HG03469 (cell line): ENCODE measurements at regions not wholly inside any gene's neighbourhood (a gene's known extent, or its start where the extent isn't known, plus 50 kb on each side); places are given as distances from the start of the nearest gene placed in this dataset.

Source experiments
- ATAC-seq: cut with Tn5 transposase; IDR thresholded peaks from one replicate; pipeline ENCODE4 v1.9.1; 2021; ENCODE audit warnings: mild to moderate bottlenecking, moderate library complexity, moderate number of reproducible peaks; ENCODE audit not compliant: unreplicated experiment

DNA sequence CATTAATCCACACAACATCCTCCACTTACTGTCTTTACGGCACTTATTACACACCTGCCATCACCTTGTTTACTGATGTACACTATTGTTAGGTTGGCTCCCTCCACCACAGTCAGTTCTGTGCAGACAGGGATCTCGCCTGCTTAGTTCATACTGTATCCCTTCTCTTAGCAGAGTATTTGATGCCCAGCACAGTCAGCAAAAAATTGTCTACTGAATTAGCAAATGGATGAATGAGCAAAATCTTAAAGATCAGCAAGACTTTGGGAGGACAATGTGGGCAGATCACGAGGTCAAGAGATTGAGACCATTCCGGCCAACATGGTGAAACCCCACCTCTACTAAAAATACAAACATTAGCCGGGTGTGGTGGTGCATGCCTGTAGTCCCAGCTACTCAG is 109.8 kb upstream of the ATXN1 start:
- ATAC-seq = no peak

DNA sequence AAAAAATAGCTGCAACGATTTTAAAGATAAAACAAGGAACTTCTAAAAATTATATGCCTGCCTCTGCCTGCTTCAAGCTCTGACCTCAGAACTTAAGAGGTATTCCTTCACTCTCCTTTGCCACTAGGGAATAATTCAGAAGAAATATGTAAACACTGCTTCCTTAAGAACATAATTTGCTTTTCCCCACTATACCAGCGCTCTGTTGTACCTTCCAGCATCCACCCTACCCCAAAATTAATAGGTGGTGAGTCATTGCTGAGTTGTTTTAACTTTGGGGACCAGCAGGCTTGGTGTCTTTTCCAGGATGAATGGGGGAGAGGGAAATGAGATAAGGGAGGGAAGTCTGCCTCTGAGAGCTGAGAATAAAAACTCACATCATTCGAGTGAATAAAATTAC is 107.7 kb upstream of the ATXN1 start:
- ATAC-seq = no peak

DNA sequence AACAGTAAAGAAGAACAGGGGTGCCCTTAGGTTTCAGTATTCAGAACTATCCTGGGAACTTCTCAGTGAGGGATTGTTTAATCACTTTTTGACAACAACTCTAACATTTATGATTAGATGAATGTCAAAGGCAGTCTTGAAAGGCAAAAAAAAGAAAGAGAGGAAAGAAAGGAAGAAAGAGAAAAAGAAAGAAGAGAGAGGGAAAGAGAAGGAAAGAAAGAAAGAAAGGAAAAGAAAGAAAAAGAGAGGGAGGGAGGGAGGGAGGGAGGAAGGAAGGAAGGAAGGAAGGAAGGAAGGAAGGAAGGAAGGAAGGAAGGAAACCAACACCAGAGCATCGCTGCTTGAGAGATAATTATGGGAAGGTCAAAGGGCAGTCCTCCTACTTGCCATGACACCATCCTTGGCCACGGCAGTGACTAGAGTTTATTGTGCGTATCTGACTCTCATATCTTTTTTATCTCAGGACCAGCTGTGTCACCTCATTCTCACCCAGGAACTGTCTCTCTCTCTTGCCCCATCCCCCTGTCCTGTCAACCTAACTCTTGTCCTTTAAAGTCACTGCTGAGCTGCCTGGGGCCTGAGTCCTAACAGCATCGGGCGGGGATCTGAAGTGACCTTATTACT is 96.8 kb upstream of the ATXN1 start:
- no peak for ATAC-seq

DNA sequence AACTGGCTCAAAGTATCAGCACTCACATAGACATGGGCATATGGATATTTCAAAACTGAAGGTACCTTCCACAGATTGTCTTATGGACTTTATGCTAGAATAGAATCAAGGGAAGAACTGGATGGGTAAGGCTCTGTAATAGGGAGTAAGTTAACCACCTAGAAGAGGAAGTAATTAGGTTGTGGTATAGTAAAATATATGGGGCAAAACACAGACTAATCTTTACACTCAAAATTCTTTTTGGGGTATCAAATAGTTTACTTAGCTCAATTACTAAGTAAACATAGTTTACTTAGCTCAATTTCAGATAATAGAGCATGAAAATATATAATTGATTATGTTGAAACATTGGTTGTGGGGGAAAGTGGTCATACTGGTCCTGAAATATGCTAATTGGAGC is 94.2 kb upstream of the ATXN1 start:
- no peak for ATAC-seq

DNA sequence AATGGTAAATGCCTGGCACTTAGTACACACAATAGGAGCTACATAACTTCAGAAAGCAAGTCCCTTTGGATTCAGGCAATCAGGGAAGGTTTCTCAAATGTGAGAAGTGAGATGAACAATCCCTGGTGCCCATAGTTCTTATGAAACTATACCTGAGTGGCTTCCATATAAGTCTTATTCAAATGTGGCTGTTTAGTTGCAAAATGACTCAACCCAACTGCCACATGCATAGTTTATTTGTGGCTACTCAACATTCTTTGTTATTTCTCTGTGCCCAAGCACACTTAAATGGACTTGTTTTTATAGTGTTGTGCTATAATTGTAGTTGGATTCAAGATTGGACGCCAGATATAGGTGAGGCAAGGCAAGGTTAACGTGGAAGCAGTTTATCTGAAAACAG is 93.7 kb upstream of the ATXN1 start:
- ATAC-seq = peak; percentile 73

DNA sequence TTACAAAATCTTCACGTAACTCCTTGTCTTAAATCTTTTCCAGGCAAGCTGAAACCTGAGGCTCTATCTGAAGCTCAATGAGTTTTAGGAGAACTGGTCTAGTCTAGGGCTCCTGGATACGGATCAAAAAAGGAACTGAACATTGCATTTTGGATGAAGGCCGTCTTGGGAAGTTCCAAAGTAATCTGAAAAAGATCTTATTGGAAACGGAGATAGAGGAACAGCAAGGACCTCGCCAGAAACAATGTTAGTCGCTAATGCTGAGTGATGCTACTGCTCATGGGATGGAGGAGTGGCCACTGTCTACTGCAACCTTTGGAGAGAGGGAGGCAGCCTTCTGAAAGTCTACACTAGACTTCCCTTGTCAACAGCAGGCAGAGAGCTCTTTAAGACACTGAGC is 91.4 kb upstream of the ATXN1 start:
- ATAC-seq = no peak

DNA sequence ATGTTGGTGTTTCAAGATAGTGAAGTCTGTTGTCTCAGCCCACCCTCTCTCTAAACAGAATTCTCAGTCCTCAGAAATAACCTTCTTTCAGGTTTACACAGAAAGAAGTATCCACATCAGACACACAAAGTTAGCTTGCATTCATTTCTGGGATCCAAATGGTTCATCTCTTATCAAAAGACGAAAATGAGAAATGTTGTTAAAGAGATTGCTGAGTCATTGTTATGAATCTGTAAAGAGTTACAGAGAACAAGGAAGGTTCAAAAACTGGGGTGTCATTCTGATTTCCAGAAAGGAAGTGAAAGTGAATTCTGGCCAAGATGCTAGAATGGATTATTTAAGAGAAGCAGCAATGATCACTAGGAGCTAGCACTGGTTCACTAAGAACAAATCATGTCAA is 90.5 kb upstream of the ATXN1 start:
- no peak for ATAC-seq

DNA sequence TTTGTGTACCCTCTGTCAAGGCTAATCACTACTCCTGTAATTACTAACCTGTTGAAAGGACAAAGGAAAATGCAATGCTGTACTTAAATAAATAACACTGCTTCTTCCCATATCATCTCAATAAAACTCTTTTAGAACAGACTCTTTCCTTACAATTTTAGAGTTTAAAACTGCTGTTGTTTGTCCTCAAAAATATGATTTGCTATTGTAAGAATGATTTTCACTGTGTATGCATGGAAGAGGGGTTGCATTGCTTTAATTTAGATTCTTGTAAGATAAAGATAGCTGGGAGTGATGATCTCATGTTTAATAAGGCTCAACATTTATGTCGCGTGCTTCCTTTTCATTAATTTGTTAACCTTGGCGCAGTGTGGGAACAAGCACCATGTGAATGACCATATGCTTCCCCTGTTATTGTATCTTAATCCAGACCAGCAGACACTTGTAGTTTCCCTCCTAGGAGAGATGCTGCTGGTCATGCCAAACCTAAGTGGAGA is 89.8 kb upstream of the ATXN1 start:
- ATAC-seq = no peak

DNA sequence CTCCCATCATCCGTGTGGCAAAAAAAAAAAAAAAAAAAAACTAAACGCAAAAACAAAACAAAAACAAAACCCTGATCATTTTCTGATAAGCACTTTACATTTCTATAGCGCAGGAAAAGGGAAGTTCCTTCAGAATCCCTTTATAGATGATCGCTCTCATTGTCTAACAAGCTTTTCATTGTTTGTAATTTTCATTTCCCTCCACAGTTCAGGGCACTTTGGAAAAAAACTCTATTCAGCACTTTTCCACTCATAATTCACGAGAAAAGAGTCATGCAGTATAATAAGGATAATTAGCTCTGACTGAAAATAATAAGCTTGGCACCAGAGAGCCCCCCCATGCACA is 89.4 kb upstream of the ATXN1 start:
- ATAC-seq = no peak

DNA sequence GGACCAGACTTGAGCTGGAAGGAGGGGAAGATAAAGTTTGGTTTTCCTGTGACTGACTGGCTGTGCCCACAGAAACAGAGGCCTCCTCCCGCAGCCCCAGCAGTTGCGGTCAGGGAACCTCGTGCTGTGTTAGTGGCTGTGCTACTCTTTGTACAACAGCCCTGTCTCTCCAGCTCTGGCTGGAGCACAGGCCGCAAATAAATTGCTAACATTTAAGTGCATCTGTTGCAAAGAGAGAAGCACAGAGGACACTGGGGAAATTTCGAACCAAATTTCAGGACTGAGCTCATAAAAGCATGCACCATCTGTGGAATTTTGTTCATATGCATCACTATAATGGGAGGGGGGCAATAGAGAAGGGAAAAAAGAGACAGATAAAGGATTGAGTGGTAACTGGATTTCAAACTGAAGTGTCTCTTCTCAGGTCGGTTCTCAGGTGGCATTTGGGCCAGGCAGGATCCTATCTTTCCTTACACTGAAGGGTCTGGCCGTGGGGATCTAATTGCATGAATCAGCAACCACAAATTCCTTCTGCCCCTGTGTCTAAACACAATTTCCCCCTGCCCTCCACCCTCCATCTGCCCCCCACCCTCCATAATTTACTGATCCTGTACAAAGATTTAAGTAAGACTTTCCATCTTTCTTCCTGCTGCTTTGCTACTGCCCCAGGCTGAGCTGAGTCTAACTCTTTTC is 88.9 kb upstream of the ATXN1 start:
- no peak for ATAC-seq

DNA sequence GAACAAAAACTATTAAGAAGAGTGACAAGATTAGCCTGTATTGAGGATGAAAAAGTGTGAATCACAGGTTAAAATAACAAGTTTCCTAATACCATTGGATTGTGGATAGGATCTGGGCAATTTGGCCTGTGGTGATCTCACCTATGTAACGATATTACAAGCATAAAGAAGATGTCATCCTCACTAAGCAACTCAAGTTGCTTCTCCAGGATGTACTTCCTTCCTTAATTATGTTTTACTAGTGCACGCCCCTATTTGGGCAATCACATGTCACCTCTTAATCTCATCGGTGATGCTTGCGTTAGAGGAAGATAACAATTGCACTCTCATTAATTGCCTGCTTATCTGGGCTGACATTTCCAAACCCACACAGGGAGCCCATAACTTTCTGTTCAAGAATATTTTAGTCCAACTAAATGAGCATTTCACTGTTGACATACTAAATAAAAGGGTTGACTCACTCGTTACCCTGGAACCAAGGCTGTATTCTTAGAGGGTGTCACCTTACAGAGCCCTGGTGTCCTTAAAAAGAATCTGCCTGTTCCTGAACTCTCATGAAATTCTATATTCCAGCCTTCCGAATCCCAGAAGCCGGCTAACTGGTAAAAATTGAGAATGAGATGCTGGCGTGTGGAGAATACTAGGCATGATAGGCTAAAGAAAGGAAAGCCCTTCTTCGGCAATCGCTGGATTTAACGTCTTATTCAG is 88.2 kb upstream of the ATXN1 start:
- no peak for ATAC-seq

DNA sequence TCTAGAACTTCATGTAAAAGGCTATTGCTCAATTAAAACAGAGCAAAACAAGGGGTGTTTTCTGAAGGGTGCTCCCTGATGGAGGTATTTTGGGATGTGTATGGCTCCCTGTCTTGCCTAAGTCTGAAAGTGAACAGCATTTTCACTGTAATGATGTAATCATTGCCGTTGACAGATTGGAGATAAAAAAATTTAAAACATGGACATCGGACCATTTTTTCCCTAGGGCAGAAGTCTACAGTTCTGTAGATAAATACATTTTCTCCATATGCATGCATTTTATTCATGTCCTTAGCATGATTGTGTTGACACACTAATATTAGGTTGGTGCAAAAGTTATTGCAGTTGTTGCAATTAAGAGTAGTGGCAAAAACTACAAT is 85.1 kb upstream of the ATXN1 start:
- no peak for ATAC-seq

DNA sequence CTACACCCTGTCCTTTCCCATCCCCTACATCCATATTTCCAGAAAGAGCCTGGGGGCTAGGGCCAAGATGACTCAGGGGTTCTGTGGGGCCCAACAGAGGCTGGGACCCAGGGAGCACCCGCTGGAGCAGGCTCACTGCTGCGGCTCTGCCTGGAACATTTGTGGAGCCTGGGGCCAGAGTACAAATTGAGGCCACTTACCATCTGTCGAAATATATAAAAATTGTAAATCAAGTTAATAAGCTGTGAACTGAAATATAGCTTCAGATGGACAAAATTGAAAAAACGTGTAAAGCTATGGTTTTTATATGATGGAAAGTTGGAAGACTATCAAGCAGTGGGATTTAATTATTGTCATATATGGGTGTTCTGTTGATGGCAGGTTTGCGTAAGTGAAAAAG is 82.9 kb upstream of the ATXN1 start:
- no peak for ATAC-seq

DNA sequence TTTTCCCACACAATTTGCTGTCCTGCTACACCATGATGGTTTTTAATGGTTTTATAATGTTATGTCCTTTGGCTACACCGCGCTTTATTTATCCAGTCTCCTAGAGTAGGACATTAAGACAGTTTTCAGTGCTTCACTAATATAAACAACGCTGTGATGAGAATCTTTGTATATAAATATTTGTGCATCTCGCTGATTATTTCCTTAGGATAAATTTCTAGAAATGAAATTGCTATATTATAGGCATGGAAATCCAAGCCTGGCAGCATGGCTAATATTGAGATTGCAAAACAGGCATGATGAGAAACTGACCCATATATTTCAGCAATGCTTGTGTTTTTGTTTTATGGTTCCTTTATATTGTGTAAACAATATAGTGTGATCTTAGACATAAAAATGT is 81.4 kb upstream of the ATXN1 start:
- ATAC-seq = no peak

DNA sequence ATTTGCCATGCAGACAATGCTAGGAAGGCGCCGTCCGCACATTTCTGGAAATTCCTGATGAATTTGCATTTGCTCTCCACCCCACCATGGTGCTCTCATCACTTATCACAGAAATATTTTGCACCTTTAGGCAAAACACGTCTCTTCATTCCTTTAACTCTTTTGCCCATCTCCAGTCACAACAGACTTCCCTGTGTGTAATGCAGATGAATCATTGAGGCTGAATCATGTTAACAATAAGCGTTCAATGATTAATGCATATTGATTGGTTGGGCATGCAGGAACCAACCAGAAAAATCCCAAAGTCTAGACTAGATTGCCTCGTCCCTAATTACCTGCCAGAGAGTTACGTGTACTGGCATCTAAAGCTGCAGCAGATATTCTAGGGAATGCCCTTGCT is 80.0 kb upstream of the ATXN1 start:
- ATAC-seq = no peak

DNA sequence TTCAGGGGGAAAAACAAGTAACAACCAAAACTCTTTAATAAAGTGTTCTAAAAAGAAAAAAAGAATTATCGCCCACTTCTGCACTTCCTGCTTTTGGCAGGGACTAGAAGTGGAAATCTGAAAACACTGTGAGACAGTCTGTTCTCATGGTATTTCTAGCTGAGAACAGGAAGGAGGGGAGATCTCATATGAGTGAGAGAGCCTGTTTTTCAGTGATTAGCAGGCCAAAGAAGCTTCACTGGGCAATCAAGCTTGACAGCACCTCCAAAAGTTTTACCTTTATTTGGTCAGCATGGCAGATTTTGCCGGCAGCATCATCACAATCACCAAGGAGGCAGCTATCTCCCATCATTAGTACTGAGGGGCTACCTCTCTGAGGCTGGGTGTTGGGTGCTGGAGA is 79.5 kb upstream of the ATXN1 start:
- peak; percentile 40 for ATAC-seq

DNA sequence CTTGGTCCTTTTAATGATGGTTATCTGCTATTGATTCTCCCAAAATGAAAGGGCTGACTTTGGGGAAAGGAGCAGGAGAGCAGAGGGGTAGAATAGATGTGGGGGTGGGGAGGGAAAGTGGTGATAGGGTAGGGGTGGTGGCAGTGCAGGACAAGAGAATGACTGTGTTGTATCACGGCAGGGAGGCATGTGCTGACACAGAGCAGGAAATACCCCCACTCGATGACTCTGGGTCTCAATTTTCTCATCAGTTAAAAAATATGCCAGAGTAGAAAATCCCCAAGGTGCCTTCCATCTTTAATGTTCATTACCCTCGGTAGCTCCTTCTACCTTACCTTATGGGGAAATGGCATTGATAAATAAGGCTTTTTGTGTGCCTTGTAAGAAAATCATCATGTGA is 79.0 kb upstream of the ATXN1 start:
- peak; percentile 9 for ATAC-seq

DNA sequence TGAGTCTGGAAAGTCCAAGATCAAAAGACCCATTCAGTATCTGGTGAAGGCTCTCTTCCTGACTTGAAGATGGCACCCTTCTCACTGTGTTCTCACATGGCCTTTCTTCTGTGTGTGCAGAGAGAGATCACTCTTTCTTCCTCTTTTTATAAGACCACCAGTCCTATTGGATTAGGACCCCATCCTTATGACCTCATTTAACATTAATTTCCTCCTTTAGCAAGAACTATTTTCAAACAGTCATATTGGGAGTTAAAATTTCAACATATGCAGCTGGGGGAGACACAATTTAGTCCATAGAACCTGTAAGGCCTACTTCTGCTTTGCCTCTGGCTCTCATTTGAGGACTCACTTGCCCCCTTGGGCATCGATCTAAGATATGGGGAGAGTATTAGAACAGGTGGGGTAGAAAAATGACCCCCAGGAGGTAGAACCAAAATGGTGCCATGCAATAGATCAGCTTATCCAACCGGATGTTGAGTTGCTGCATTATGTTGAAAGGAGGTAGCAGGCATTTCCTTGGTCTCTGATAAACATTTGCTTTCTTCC is 78.4 kb upstream of the ATXN1 start:
- no peak for ATAC-seq

DNA sequence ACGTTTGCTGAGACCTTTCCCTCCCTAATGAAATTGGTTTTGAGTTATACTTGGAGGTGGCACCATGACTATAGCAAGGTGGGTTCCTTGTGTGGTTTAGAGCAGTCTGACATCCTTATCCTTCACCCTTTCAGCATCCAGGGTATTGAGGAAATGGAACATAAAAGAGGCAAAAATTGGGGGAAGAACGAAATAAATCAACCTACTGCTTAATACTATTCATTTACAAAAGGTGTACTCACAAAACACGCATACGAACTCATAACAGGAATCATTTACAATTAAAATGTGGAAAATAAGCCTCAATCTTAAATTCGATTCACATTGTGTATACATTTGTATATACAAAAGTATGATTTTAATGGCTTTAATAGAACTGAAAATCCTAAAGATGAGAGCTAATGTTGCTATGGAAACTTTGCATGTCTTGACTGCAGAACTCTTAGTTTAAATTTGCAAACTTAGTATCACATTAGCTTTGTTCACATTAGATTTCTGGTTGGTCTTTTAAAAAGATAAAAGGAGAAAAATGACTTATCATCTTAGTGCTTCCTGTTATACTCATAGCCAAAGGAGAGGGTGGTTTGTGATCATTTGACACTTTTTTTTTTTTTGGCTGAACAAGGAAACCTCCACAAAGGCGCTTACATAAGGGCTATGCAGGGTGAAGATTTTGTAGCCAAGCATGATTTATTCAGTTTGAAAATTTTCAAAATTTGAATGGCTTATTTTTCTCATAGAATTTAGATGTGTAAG is 76.1 kb upstream of the ATXN1 start:
- no peak for ATAC-seq

DNA sequence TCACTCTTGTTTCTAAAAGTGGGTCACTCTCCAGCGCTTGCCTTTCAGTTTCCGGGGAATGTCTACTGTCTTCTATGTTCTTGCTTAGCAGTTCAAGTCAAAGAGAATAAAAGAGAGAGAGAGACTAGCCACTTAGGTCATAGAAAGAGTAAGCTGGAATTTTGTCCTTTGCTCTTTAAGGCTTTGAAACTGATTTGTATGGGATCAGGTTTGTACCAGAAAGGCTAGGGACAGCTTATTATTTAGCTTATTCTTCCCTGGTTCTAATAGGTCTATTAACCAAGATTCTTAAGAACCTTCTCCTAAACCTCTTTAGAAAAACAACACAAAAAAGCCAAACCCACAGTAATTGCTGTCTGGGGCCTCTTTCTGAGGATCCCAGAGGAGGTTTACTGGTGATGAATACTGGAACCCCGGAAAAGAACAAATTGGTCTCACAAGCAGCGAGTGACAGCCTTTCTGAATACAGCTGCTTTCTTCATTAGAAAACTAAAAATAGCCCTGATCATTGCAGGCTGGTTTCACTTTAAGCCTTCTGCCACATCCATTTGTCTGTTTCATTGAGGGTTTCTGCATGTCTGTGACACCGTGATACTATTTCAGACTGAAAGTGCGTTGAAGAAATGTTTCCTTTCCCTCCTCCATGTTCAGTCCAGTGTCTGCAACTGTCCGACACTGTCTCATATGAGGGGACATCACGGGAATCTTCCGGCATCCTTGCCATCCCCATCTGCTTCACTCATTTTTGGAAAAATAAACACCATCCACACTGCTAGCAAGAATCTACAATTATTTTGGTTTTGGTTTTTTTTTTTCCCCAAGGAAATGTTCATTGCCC is 75.1 kb upstream of the ATXN1 start:
- ATAC-seq = peak; percentile 49
